Fibroblast of the aortic adventitia (primary cell): ENCODE measurements at regions not wholly inside any gene's neighbourhood (a gene's known extent, or its start where the extent isn't known, plus 50 kb on each side); places are given as distances from the start of the nearest gene placed in this dataset.

Experiments
- DNase-seq: peaks from one replicate; pipeline ENCODE4 v3.0.0-alpha.2; 2010; ENCODE audit warnings: low read depth
- H3K4me3 ChIP-seq: 2 replicates; pipeline ENCODE4 v1.5.1; 2011; ENCODE audit warnings: low read depth, mild to moderate bottlenecking, control low read depth, low read length, moderate library complexity
- CTCF ChIP-seq: IDR thresholded peaks from 2 replicates; pipeline ENCODE4 v1.5.1; 2011; ENCODE audit warnings: mild to moderate bottlenecking, low read length, control low read depth, inconsistent platforms; ENCODE audit not compliant: insufficient read depth

- no peak overlapping the region for H3K4me3 ChIP-seq
- no peak for DNase-seq
- no peak for TF ChIP-seq CTCF
These were observed 199.2 kb downstream of the BCHE start for GRCh38 chr3:165638034-165638433.

DNA sequence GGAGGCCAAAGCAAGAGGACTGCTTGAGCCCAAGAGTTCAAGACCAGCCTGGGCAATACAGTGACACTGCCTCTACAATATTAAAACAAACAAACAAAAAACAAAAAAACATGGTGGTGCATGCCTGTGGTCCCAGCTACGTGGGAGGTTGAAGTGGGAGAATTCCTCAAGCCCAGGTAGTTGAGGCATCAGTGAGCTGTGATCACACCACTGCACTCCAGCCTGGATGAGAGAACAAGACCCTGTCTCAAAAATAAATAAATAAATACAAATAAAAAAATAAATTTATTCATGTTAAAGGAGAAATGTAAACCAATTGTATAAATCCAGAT lies 200.6 kb downstream of the BCHE start:
- TF ChIP-seq CTCF, result no peak
- H3K4me3 ChIP-seq, result no peak overlapping the region
- no peak for DNase-seq

DNA sequence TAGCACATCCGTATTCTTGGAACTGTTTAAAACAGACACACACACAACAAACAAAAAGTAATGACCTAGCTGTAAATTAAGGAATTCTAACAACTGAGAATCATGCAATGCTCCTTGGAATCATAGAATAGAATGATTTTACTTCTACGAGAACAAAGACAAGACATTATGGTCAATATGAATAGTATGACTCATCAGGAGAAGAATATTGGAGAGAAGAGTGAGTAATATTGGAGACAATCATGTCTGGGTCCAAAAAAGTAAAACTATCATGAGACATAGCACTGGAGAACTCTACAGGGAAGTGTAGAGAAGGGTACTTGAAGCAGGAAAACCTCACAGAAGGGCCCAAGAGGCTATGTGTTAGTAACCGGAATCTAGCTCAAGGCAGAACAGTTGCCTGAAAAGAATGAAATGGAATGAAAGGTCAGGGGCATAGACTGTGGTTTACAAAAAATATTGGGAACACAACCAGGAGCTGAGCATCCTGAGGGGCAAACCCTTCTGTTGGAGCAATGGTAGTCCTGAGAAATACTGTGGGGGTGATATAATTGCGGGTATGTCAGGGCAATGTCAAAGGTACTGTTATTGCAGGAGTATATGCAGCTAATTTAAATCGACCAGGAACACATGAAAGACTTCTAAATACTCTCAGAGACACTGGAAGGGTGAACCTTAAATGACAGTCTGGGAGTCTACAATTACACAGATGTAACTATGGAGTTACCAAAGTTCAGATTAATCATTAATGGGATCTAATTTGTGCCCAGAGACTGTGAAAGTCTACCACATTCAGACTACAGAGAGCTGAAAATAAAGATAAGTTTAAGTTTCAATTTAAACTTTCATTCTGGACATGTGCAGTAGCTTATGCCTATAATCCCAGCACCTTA lies 201.2 kb downstream of the BCHE start:
- TF ChIP-seq CTCF, result no peak
- H3K4me3 ChIP-seq, result no peak overlapping the region
- DNase-seq, result no peak

DNA sequence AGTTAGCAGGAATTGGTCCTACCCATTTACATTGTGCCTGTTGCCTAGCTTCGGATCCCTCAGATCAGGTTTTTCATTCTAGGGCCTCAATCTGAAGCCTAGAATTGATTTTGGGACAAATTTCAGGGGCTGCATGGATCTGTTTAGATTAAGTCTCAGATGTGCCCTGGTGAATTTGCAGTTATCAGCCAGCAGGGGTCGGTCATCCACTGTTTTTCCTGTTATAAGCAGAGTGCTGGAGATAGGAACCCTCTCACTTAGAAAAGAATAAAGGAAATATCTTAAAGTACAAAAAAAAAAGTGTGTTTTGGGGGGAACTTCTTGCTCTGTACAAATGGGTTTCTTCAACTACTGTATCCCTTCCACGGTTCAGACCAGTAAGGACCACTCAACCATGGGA lies 212.5 kb downstream of the BCHE start:
- peak; percentile 56 for TF ChIP-seq CTCF
- no peak overlapping the region for H3K4me3 ChIP-seq
- peak; percentile 31 for DNase-seq

- no peak for DNase-seq
- H3K4me3 ChIP-seq, result no peak overlapping the region
- TF ChIP-seq CTCF, result no peak
These were observed 214.9 kb downstream of the BCHE start for GRCh38 chr3:165622356-165622755.

GRCh38 chr3:165619069-165619468 lies 218.2 kb downstream of the BCHE start:
- H3K4me3 ChIP-seq, result no peak overlapping the region
- no peak for TF ChIP-seq CTCF
- no peak for DNase-seq

GRCh38 chr3:165617134-165617533 lies 220.1 kb downstream of the BCHE start:
- no peak for TF ChIP-seq CTCF
- DNase-seq, result no peak
- H3K4me3 ChIP-seq, result no peak overlapping the region
